ENCODE measurements at regions not wholly inside any gene's neighbourhood (a gene's known extent, or its start where the extent isn't known, plus 50 kb on each side); places are given as distances from the start of the nearest gene placed in this dataset.

GRCh38 chr11:110962921-110963320 lies 250.7 kb upstream of the ARHGAP20 start:
- DNase-seq, result no peak
- Histone ChIP-seq H3K4me3 (no peak overlapping the region), H3K36me3 (no peaks in the 10 kb centered on the region), H3K27me3 (no peaks in the 10 kb centered on the region), H3K9me3 (no peaks in the 10 kb centered on the region), H3K27ac (no peak overlapping the region), H3K4me1 (no peaks in the 10 kb centered on the region)
- intact Hi-C loops (cut with DNase I; ENCODE audit: low total_unique reads), result no loop called here
- no peak for ATAC-seq
- in situ Hi-C loops (cut with MboI; ENCODE audit: low sequenced_read_pairs in 4 of 4), result no loop called here
- no peak for TF ChIP-seq CTCF (IDR thresholded peaks at IDR 0.05 in 4 of 5, conservative IDR thresholded peaks at IDR 0.05 in 1 of 5)
- no peak for TF ChIP-seq POLR2A (IDR thresholded peaks at IDR 0.05)

GRCh38 chr11:110960167-110960566 lies 247.9 kb upstream of the ARHGAP20 start:
- in situ Hi-C loops (cut with MboI; ENCODE audit: low sequenced_read_pairs in 4 of 4), result no loop called here

GRCh38 chr11:110958216-110958615 lies 246.0 kb upstream of the ARHGAP20 start:
- no peak for ATAC-seq
- Histone ChIP-seq H3K27ac (no peak overlapping the region), H3K9me3 (no peaks in the 10 kb centered on the region), H3K27me3 (no peaks in the 10 kb centered on the region), H3K4me1 (no peaks in the 10 kb centered on the region), H3K36me3 (no peaks in the 10 kb centered on the region), H3K4me3 (no peak overlapping the region)
- intact Hi-C loops (cut with DNase I; ENCODE audit: low total_unique reads), result no loop called here
- no peak for DNase-seq
- TF ChIP-seq POLR2A (IDR thresholded peaks at IDR 0.05) (no peak), CTCF (IDR thresholded peaks at IDR 0.05 in 4 of 5, conservative IDR thresholded peaks at IDR 0.05 in 1 of 5) (no peak)
- in situ Hi-C loops (cut with MboI; ENCODE audit: low sequenced_read_pairs in 4 of 4), result no loop called here

More at GRCh38 chr11:110960167-110960566, 247.9 kb upstream of the ARHGAP20 start:
- Histone ChIP-seq H3K4me1 (no peaks in the 10 kb centered on the region), H3K9me3 (no peaks in the 10 kb centered on the region), H3K27ac (no peak overlapping the region), H3K27me3 (no peaks in the 10 kb centered on the region), H3K4me3 (no peak overlapping the region), H3K36me3 (no peaks in the 10 kb centered on the region)
- ATAC-seq (no peak), DNase-seq (no peak)
- intact Hi-C loops (cut with DNase I; ENCODE audit: low total_unique reads), result no loop called here
- TF ChIP-seq POLR2A (IDR thresholded peaks at IDR 0.05) (no peak), CTCF (IDR thresholded peaks at IDR 0.05 in 4 of 5, conservative IDR thresholded peaks at IDR 0.05 in 1 of 5) (no peak)

- H3K27me3 ChIP-seq, result no peaks in the 10 kb centered on the region
- no peak overlapping the region for H3K27ac ChIP-seq
- TF ChIP-seq POLR2A (IDR thresholded peaks at IDR 0.05) (no peak), CTCF (IDR thresholded peaks at IDR 0.05 in 4 of 5, conservative IDR thresholded peaks at IDR 0.05 in 1 of 5) (no peak)
- DNase-seq (no peak), ATAC-seq (no peak)
- H3K9me3 ChIP-seq, result no peaks in the 10 kb centered on the region
- intact Hi-C loops (cut with DNase I; ENCODE audit: low total_unique reads), result no loop called here
- H3K36me3 ChIP-seq, result no peaks in the 10 kb centered on the region
- in situ Hi-C loops (cut with MboI; ENCODE audit: low sequenced_read_pairs in 4 of 4), result no loop called here
- H3K4me1 ChIP-seq, result no peaks in the 10 kb centered on the region
- H3K4me3 ChIP-seq, result no peak overlapping the region
These were observed 243.5 kb upstream of the ARHGAP20 start for GRCh38 chr11:110955776-110956175.

- intact Hi-C loops (cut with DNase I; ENCODE audit: low total_unique reads), result no loop called here
- no peak overlapping the region for H3K4me3 ChIP-seq
- TF ChIP-seq POLR2A (IDR thresholded peaks at IDR 0.05) (no peak), CTCF (IDR thresholded peaks at IDR 0.05 in 4 of 5, conservative IDR thresholded peaks at IDR 0.05 in 1 of 5) (no peak)
- H3K36me3 ChIP-seq, result no peaks in the 10 kb centered on the region
- no peaks in the 10 kb centered on the region for H3K9me3 ChIP-seq
- no peaks in the 10 kb centered on the region for H3K27me3 ChIP-seq
- peak in 1 of 2 donors; percentile 38 for ATAC-seq
- H3K27ac ChIP-seq, result peak overlapping the region; percentile 16 to 40 (median 29)
- H3K4me1 ChIP-seq, result no peaks in the 10 kb centered on the region
- no peak for DNase-seq
- in situ Hi-C loops (cut with MboI; ENCODE audit: low sequenced_read_pairs in 4 of 4), result no loop called here
These were observed 239.8 kb upstream of the ARHGAP20 start for GRCh38 chr11:110951950-110952503.
